ENCODE measurements at regions not wholly inside any gene's neighbourhood (a gene's known extent, or its start where the extent isn't known, plus 50 kb on each side); places are given as distances from the start of the nearest gene placed in this dataset.

- RAD21 ChIA-PET (ENCODE audit: unreplicated experiment) = no interaction called here
- H2AFZ ChIP-seq (ENCODE audit: control insufficient read depth, low read depth, low read length) = no peak overlapping the region
- no peaks in the 10 kb centered on the region for H4K20me1 ChIP-seq (ENCODE audit: control insufficient read depth, insufficient read depth)
- CTCF ChIA-PET = interaction anchor here (1.5 kb wide), 1 partner anchor 15 kb away, joined by 4 read pairs; no protein-coding TSS in a partner anchor
- no peaks in the 10 kb centered on the region for H3K9me3 ChIP-seq (replicated peaks; ENCODE audit: control insufficient read depth, insufficient read depth, low read length)
- H3K79me2 ChIP-seq (ENCODE audit: control insufficient read depth, insufficient read depth, low read length) = no peaks in the 10 kb centered on the region
- SMC1A ChIA-PET (ENCODE audit: uncharacterized antibody, unreplicated experiment) = no interaction called here
- in situ Hi-C loops (cut with MboI) (no loop called here), intact Hi-C loops (cut with micrococcal nuclease; ENCODE audit: unreplicated experiment) (no loop called here)
- DNase-seq (ENCODE audit: low read depth, low spot score) = no peak
- no peak for FAIRE-seq
- no peak overlapping the region for H3K4me3 ChIP-seq
- TF ChIP-seq ZBTB40 (IDR thresholded peaks at IDR 0.05; ENCODE audit: borderline replicate concordance) (no peak), NFYA (IDR thresholded peaks at IDR 0.05; ENCODE audit: borderline replicate concordance, low read depth, low read length) (no peak), ZNF592 (IDR thresholded peaks at IDR 0.05) (no peak), ZNF622 (IDR thresholded peaks at IDR 0.05) (no peak), SP1 (IDR thresholded peaks at IDR 0.05; ENCODE audit: low read depth, low read length) (no peak), RB1 (IDR thresholded peaks at IDR 0.05; ENCODE audit: borderline replicate concordance) (no peak), REST (IDR thresholded peaks at IDR 0.05; ENCODE audit: low read depth, low read length) (no peak), CHD1 (IDR thresholded peaks at IDR 0.05; ENCODE audit: low read depth, low read length) (no peak), POLR2AphosphoS5 (IDR thresholded peaks at IDR 0.05; ENCODE audit: low read length) (no peak), ZNF274 (IDR thresholded peaks at IDR 0.05; ENCODE audit: insufficient read depth, insufficient read length) (no peak), TCF7 (IDR thresholded peaks at IDR 0.05; ENCODE audit: borderline replicate concordance) (no peak), YY1 (IDR thresholded peaks at IDR 0.05; ENCODE audit: low read depth, low read length) (no peak)
- 0% methylated on average over 2 of the region's 2 CpGs for WGBS (ENCODE audit: insufficient coverage, insufficient replicate concordance, low lambda C conversion rate, missing lambda C conversion rate)
- no TSS peak for BruUV-seq (replicated peaks)
- ATAC-seq = no peak
- H3K27ac ChIP-seq (ENCODE audit: control insufficient read depth, insufficient read depth) = no peak overlapping the region
- H3K4me1 ChIP-seq (ENCODE audit: control insufficient read depth, insufficient read depth, low read length) = no peaks in the 10 kb centered on the region
- POLR2A ChIA-PET = no interaction called here
- H3K36me3 ChIP-seq (ENCODE audit: control insufficient read depth in 2 of 2, insufficient read depth in 2 of 2, low read length in 1 of 2) = no peaks in the 10 kb centered on the region
- no peak overlapping the region for H3K9ac ChIP-seq (ENCODE audit: control insufficient read depth, insufficient read depth, low read length)
- H3K27me3 ChIP-seq (replicated peaks in 1 of 2; ENCODE audit: control insufficient read depth in 2 of 2, insufficient read depth in 2 of 2, low read length in 1 of 2) = no peaks in the 10 kb centered on the region
- no peak overlapping the region for H3K4me2 ChIP-seq (ENCODE audit: control insufficient read depth, insufficient read depth)
These were observed 1064.0 kb upstream of the SEMA6A start for GRCh38 chr5:117638581-117638980.

Data from GM12878 (cell line).